NCI-H2081 (cell line): ENCODE measurements at regions not wholly inside any gene's neighbourhood (a gene's known extent, or its start where the extent isn't known, plus 50 kb on each side); places are given as distances from the start of the nearest gene placed in this dataset.
A peak's percentile ranks its signal among the peaks of the same experiment; 100 is the strongest.

Source experiments
- DNase-seq, 2 experiments: peaks; one replicate each; lab custom pipeline; 2025; lab: John Stamatoyannopoulos, UW

GRCh38 chr1:195934817-195935553 is 673.3 kb downstream of the KCNT2 start:
- DNase-seq = peak; percentile 68 to 92

DNA sequence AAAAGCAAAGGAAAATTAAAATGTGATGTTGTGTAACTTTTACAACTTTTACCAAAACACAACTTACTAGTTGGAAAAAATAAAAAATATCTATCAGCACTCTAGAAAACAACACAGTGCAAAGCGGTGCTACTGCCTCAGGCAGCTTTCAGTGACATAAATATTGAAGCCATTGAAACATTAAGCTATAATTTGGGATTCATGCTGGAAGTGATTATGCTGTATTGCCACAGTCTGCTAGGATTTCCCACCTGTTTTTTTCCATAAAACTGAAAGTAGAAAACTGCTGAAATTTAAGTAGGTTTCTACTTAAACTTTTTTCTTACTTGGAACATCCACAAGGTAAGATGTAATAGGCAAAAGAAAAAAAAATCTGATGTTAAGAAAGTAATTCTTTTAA is 674.4 kb downstream of the KCNT2 start:
- DNase-seq = peak; percentile 39 to 74

DNA sequence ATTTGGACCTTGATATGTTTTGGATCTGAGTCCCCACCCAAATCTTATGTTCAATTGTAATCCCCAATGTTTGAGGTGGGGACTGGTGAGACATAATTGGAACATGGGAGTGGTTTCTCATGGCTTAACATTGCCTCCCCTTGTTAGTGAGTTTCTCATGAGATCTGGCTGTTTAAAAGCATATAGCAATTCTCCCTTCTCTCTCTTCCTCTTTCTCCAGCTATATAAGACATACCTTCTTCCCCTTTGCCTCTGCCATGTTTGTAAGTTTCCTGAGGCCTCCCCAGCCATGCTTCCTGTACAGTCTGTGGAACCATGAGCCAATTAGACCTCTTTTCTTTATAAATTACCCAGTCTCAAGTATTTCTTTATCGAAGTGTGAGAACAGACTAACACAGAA is 692.4 kb downstream of the KCNT2 start:
- DNase-seq = no peak

- DNase-seq = no peak
Observed at GRCh38 chr1:195909061-195909460, 699.2 kb downstream of the KCNT2 start.

DNA sequence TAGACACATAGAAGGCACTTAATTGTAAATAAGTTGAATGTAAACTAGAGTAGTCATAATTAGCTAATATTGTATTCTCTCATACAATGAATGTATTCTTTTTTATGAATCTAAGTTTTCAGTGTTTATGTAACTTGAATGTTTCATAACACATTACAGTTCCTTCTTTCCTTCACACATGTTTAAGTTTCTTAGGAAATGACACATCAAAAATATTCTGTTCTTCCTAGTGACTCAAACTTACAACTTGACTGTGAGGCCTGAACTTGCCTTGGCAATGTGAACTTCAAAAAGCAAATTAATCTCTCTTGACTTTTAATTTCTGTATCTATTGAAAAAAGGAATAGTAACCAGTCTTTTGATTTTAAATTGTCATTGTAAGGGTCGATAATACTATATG is 700.1 kb downstream of the KCNT2 start:
- DNase-seq = no peak

DNA sequence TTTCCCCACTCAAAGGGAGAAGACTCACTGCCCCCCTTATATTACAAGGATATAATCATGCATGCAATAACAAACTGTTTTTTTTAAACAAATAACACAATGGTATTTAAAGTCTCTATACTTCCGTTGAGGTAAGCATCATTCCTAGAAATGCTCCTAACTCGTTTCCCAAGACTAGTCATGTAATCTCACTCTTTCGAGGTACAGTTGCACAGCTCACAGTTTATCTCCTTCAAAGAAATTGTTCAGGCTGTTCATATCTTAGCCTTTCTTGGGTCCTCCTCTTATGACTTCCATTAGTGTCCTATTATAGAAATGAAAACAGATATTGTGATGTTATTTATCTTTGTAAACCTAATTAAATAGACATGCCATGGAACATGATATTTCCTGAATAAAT is 705.0 kb downstream of the KCNT2 start:
- no peak for DNase-seq

DNA sequence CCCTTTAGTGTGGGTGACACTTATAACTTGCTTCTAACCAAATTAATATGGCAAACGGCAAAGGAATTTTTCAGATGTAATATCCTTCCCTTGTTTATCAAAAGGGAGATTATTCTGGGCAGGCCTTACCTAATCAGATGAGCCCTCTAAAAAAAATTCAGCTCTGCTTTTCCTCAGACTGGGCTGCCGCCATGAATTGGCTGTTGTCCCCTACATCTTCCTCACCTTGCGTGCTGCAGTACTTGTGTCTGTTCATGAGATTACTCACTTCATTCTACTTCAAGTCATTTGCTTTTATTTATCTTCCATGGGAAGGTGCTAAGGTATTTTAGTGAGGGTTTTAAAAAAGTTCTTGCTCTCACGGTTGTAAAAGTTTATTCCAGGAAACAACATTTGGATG is 705.5 kb downstream of the KCNT2 start:
- DNase-seq = no peak

DNA sequence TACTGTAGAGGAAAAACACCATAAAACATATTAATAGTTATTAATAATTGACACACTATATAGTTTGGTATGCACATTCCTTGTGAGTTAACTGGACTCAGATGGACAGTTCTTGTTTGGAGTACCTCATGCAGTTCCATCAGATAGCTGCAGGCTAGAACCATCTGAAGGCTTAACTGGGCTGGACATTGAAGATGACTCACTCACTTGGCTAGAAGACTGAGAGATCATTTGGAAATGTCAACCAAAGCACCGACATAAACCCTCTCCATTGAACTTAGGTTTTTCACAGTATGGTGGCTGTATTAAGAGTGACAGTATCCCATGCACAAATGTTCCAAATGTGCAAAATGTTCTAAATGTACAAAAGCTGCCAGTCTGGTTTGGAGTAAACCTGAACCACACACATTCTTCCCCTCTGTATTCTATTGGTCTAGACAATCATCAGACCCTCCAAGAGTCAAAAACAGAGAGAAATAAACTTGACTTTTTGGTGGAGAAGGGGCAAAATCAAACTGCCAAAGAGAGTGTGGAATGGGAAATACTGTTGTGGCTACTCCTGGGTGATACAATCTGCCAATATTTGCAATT is 708.4 kb downstream of the KCNT2 start:
- no peak for DNase-seq

- no peak for DNase-seq
Observed at GRCh38 chr1:195898924-195899323, 709.3 kb downstream of the KCNT2 start.

DNA sequence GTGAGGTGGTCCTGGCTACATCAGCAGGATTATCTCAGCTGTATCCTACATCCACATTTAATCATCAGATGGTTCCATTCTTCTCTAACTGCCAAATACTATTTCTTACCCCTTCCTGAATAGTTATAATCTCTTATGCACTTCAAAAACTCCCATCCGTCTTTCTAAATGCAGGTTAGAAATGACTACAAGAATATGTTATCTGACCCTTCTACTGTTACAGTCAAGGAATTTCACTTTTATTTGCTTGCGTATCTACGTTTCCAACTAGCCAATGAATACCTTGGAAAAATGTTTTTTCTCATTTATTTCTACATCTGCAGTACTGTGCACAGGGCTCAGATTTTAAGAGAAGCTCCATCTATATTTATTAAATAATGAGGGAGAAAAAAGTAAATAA is 709.9 kb downstream of the KCNT2 start:
- no peak for DNase-seq

DNA sequence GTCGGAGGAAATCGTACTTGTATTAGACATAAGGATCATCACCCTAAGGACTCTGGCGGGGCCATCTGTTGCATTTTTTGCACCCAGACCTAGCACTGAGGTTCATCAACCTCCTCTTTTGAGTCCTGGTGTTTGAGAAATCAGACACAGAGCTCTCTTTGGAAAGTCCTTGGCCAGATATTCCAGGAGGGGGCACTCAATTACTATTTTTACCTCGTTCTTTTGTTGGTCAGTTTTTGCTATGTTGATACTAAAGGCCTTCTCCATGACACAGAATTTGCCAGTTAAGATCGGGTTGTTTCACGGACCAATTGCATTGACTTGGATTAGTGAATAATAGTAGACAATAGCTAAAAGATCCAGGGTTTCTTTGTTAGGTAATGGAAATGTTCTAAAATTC is 711.2 kb downstream of the KCNT2 start:
- peak; percentile 20 to 35 for DNase-seq

- no peak for DNase-seq
Observed at GRCh38 chr1:195894411-195894810, 713.8 kb downstream of the KCNT2 start.

GRCh38 chr1:195886000-195886399 is 722.2 kb downstream of the KCNT2 start:
- DNase-seq = no peak

- DNase-seq = no peak
Observed at GRCh38 chr1:195878478-195878877, 729.8 kb downstream of the KCNT2 start.

DNA sequence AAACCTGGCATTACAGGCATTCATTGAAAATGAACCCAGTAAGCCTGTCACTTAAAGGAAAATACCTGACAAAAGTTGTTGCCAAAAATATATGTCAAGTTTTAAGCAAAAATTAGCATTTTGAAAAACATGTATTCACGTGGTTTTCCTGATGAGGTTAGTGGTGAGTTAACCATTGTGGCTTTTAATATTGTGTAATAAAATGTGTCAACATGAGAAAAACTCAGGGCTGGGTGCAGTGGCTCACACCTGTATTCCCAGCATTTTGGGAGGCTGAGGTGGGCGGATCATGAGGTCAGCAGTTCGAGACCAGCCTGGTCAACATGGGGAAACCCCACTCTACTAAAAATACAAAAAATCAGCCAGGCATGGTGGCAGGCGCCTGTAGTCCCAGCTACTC is 731.4 kb downstream of the KCNT2 start:
- DNase-seq = no peak

- no peak for DNase-seq
Observed at GRCh38 chr1:195872376-195872775, 735.9 kb downstream of the KCNT2 start.

DNA sequence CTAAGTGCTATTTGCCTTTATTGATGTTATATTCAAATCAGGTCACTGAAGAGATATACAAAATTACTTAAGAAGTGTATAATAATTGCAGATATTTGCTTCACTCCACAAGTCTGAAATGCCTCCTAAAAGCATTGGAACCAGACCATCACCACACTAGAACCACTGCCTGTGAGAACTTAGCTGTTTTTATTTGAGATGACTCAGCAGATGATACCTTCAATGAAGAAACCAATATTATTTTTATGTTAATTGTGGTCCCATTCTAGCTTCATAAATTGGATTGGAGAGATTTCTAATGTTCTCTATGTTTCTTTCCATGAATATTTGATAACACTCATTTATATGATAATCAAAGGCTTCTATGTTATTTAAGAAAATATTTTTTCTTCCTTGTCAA is 740.6 kb downstream of the KCNT2 start:
- DNase-seq = no peak

DNA sequence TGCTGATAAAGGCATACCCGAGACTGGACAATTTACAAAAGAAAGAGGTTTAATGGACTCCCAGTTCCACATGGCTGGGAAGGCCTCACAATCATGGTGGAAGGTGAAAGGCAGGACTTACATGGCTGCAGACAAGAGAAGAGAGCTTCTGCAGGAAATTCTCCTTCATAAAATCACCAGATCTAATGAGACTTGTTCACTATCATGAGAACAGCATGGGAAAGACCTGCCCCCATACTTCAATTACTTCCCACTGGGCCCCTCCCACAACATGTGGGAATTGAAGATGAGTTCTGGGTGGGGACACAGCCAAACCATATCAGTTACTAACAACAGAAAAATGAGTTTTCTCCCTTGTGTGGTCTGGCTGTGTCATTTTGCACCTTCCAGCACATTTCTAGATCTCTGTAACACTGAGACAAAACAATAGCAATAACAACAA is 741.4 kb downstream of the KCNT2 start:
- no peak for DNase-seq

- no peak for DNase-seq
Observed at GRCh38 chr1:195866091-195866780, 742.0 kb downstream of the KCNT2 start.

DNA sequence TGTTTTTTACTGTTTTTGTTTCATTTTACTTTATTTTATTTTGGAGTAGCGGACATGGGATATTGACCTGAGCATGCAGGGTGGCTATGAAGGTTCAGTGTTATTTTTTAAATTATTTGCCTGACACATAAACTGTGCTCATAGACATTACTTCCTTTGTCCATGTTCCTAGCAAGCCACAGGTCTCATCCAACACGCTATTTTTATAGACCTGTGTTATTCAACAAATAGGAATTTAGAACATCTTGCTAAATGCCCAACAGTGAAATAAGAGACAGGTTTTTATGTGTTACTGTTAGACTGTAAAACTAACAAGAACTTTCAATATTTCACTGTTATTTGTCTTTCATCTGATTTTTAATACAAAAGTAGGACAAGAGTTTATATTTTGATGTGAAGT is 756.4 kb downstream of the KCNT2 start:
- no peak for DNase-seq

GRCh38 chr1:195851016-195851601 is 757.1 kb downstream of the KCNT2 start:
- no peak for DNase-seq

DNA sequence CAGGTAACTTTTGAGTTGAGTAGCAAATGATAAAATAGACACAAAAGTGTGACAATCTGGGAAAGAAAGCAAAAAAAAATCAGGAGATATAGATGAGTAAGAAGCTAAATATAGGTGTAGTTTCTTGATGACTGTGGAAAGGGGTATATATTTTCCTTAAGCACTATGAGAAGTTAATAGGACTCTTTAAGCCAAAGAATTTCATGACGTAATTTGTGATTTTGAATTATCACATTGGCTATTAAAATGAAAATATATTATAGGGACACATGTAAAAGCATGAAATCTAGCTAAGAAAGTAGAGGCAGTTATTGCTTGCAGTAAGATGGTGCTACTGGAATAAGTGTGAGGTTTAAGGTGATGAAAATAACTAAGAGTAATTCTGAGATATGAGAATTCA is 759.1 kb downstream of the KCNT2 start:
- no peak for DNase-seq
